ENCODE measurements at regions not wholly inside any gene's neighbourhood (a gene's known extent, or its start where the extent isn't known, plus 50 kb on each side); places are given as distances from the start of the nearest gene placed in this dataset.

GRCh38 chr13:104426435-104426834, 1360.2 kb upstream of the SLC10A2 start:
- TF ChIP-seq, protein P1, sequence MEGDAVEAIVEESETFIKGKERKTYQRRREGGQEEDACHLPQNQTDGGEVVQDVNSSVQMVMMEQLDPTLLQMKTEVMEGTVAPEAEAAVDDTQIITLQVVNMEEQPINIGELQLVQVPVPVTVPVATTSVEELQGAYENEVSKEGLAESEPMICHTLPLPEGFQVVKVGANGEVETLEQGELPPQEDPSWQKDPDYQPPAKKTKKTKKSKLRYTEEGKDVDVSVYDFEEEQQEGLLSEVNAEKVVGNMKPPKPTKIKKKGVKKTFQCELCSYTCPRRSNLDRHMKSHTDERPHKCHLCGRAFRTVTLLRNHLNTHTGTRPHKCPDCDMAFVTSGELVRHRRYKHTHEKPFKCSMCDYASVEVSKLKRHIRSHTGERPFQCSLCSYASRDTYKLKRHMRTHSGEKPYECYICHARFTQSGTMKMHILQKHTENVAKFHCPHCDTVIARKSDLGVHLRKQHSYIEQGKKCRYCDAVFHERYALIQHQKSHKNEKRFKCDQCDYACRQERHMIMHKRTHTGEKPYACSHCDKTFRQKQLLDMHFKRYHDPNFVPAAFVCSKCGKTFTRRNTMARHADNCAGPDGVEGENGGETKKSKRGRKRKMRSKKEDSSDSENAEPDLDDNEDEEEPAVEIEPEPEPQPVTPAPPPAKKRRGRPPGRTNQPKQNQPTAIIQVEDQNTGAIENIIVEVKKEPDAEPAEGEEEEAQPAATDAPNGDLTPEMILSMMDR (conservative IDR thresholded peaks at IDR 0.05 in 1 of 2, IDR thresholded peaks at IDR 0.05 in 1 of 2; ENCODE audit: extremely low read depth in 1 of 2, insufficient read depth in 1 of 2, low read depth in 1 of 2, low read length in 2 of 2): no peak
- no peak for TF ChIP-seq EZH2 (IDR thresholded peaks at IDR 0.05; ENCODE audit: borderline replicate concordance, low read length)

All from mammary epithelial cell (primary cell).